ENCODE measurements at regions not wholly inside any gene's neighbourhood (a gene's known extent, or its start where the extent isn't known, plus 50 kb on each side); places are given as distances from the start of the nearest gene placed in this dataset.

DNA sequence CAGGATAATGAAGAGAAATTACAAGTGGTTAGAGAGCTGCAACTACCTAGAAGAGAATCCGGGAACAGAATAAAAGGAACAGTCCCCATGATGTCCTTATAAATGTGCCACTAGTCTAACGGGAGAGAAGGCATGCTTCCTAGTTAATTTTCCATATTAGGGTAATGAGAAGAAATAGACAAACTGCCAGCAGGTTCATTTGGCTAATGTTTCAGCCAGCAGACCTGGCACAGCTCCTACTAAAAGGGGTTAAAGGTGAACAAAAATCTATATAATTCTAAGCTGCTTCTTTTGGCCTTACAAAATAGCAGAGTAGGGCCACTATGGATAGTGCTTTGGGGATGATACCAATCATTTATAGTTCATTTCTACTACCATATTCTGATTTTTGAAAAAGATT, 845.3 kb upstream of the GCFC2 start:
- H3K27ac ChIP-seq (ENCODE audit: low read depth, low read length): no peak overlapping the region
- no peaks in the 10 kb centered on the region for H3K79me2 ChIP-seq (ENCODE audit: insufficient read depth, low read length)
- no peak for TF ChIP-seq EZH2phosphoT487 (conservative IDR thresholded peaks at IDR 0.05; ENCODE audit: low read length)
- TF ChIP-seq, protein P1, sequence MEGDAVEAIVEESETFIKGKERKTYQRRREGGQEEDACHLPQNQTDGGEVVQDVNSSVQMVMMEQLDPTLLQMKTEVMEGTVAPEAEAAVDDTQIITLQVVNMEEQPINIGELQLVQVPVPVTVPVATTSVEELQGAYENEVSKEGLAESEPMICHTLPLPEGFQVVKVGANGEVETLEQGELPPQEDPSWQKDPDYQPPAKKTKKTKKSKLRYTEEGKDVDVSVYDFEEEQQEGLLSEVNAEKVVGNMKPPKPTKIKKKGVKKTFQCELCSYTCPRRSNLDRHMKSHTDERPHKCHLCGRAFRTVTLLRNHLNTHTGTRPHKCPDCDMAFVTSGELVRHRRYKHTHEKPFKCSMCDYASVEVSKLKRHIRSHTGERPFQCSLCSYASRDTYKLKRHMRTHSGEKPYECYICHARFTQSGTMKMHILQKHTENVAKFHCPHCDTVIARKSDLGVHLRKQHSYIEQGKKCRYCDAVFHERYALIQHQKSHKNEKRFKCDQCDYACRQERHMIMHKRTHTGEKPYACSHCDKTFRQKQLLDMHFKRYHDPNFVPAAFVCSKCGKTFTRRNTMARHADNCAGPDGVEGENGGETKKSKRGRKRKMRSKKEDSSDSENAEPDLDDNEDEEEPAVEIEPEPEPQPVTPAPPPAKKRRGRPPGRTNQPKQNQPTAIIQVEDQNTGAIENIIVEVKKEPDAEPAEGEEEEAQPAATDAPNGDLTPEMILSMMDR (IDR thresholded peaks at IDR 0.05; ENCODE audit: insufficient read depth, low read length, poor library complexity, severe bottlenecking): no peak
- no peak overlapping the region for H3K4me3 ChIP-seq (ENCODE audit: insufficient read depth, low read length, poor library complexity, severe bottlenecking)
- no peaks in the 10 kb centered on the region for H3K9me3 ChIP-seq (ENCODE audit: insufficient read depth, low read length)
- no peaks in the 10 kb centered on the region for H3F3A ChIP-seq (ENCODE audit: insufficient read depth)
- H3K4me2 ChIP-seq (ENCODE audit: low read depth, low read length, poor library complexity, severe bottlenecking): no peak overlapping the region
- no peaks in the 10 kb centered on the region for H4K20me1 ChIP-seq (ENCODE audit: low read depth, low read length)
- no peaks in the 10 kb centered on the region for H3K27me3 ChIP-seq (ENCODE audit: low read length)
- H3K9me2 ChIP-seq (replicated peaks; ENCODE audit: insufficient read depth, low read length): no peaks in the 10 kb centered on the region
- H2AFZ ChIP-seq (ENCODE audit: low read depth, low read length, severe bottlenecking): no peak overlapping the region
- H3K9ac ChIP-seq (ENCODE audit: low read length): no peak overlapping the region
- H3K36me3 ChIP-seq (ENCODE audit: low read length): no peaks in the 10 kb centered on the region

DNA sequence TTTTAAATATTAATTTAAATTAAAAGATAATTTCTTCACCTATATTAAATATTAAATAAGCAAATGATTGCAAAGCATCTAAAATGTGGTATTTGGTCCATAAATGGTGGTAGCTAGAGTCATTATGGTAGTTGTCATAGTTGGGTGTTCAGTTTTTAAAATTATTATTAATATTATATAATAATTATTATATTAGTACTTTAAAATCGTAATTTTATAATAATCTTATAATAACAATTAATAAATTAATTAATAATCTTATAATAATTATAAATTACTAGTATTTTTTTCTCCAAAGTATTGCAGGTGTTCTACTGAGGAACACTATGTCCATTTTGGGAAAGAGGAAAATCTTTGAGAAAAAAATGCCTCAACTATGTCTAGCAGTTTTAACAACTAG, 835.5 kb upstream of the GCFC2 start:
- Histone ChIP-seq H3K4me3 (ENCODE audit: insufficient read depth, low read length, poor library complexity, severe bottlenecking) (no peak overlapping the region), H2AFZ (ENCODE audit: low read depth, low read length, severe bottlenecking) (no peak overlapping the region), H3K9me2 (replicated peaks; ENCODE audit: insufficient read depth, low read length) (0 out of 2 replicates have a peak, but pooled peaks cover 3% of the 10 kb centered on the region), H3K79me2 (ENCODE audit: insufficient read depth, low read length) (no peaks in the 10 kb centered on the region), H3F3A (ENCODE audit: insufficient read depth) (no peaks in the 10 kb centered on the region), H4K20me1 (ENCODE audit: low read depth, low read length) (no peaks in the 10 kb centered on the region), H3K9ac (ENCODE audit: low read length) (no peak overlapping the region), H3K27ac (ENCODE audit: low read depth, low read length) (no peak overlapping the region), H3K36me3 (ENCODE audit: low read length) (no peaks in the 10 kb centered on the region), H3K27me3 (ENCODE audit: low read length) (no peaks in the 10 kb centered on the region), H3K9me3 (ENCODE audit: insufficient read depth, low read length) (no peaks in the 10 kb centered on the region), H3K4me2 (ENCODE audit: low read depth, low read length, poor library complexity, severe bottlenecking) (no peak overlapping the region)
- TF ChIP-seq EZH2phosphoT487 (conservative IDR thresholded peaks at IDR 0.05; ENCODE audit: low read length): no peak
- TF ChIP-seq, protein P1 (IDR thresholded peaks at IDR 0.05; ENCODE audit: insufficient read depth, low read length, poor library complexity, severe bottlenecking): no peak

DNA sequence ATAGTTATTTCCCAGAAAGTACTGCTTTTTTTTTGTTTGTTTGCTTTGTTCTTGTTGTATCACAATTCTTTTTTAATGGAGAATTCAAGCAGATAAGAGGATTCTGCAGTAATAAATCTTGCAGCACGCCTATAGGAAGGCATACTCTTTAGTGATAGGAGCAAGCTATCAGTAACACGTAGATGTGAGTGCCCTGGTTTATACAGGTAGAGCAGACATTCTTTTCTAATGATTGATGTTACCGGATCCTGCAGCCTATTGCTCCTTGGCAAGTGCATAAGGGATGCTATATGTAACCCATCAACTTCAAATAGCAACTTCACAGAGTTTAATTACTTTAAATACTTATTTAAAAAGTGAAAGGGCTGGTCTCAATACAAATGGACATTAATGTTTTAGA, 834.2 kb upstream of the GCFC2 start:
- H3K9ac ChIP-seq (ENCODE audit: low read length): no peak overlapping the region
- H3K9me3 ChIP-seq (ENCODE audit: insufficient read depth, low read length): no peaks in the 10 kb centered on the region
- no peaks in the 10 kb centered on the region for H3F3A ChIP-seq (ENCODE audit: insufficient read depth)

More for the DNA sequence above, 834.2 kb upstream of the GCFC2 start:
- Histone ChIP-seq H3K27ac (ENCODE audit: low read depth, low read length) (no peak overlapping the region), H3K4me3 (ENCODE audit: insufficient read depth, low read length, poor library complexity, severe bottlenecking) (no peak overlapping the region), H3K27me3 (ENCODE audit: low read length) (no peaks in the 10 kb centered on the region), H3K9me2 (replicated peaks; ENCODE audit: insufficient read depth, low read length) (0 out of 2 replicates have a peak, but pooled peaks cover 2% of the 10 kb centered on the region), H3K4me2 (ENCODE audit: low read depth, low read length, poor library complexity, severe bottlenecking) (no peak overlapping the region), H3K36me3 (ENCODE audit: low read length) (no peaks in the 10 kb centered on the region), H2AFZ (ENCODE audit: low read depth, low read length, severe bottlenecking) (no peak overlapping the region), H4K20me1 (ENCODE audit: low read depth, low read length) (no peaks in the 10 kb centered on the region), H3K79me2 (ENCODE audit: insufficient read depth, low read length) (no peaks in the 10 kb centered on the region)
- TF ChIP-seq EZH2phosphoT487 (conservative IDR thresholded peaks at IDR 0.05; ENCODE audit: low read length): no peak
- TF ChIP-seq, protein P1 (IDR thresholded peaks at IDR 0.05; ENCODE audit: insufficient read depth, low read length, poor library complexity, severe bottlenecking): no peak
